Activated CD4-positive, alpha-beta memory T cell treated with anti-CD3 and anti-CD28 coated beads, Interleukin-2, amount 10 ng/mL, durations not matched to agents 7 days and 5 days (primary cell): ENCODE measurements at regions not wholly inside any gene's neighbourhood (a gene's known extent, or its start where the extent isn't known, plus 50 kb on each side); places are given as distances from the start of the nearest gene placed in this dataset.

Experiments
- CTCF ChIA-PET: fragments of 350-600 bp; sonication (Branson Sonifier 250); formaldehyde crosslinking; loops from one replicate; lab custom pipeline; 2021; ENCODE audit warnings: antibody characterized with exemption, inconsistent platforms; lab: Charles Lee
- POLR2A ChIA-PET: fragments of 350-600 bp; sonication (Branson Sonifier 250); formaldehyde crosslinking; loops from one replicate; lab custom pipeline; 2021; ENCODE audit warnings: antibody characterized with exemption; lab: Charles Lee
- DNase-seq: peaks from one replicate; pipeline ENCODE4 v3.0.0-alpha.2; 2020
- H3K27ac Mint-ChIP-seq: one replicate; pipeline ENCODE4 v1.8.0; 2021; ENCODE audit warnings: mild to moderate bottlenecking, mixed read lengths
- H3K27me3 Mint-ChIP-seq: one replicate; pipeline ENCODE4 v1.8.0; 2021; ENCODE audit warnings: mixed read lengths
- H3K36me3 Mint-ChIP-seq: one replicate; pipeline ENCODE4 v1.8.0; 2021; ENCODE audit warnings: low read depth, mixed read lengths
- H3K4me1 Mint-ChIP-seq: one replicate; pipeline ENCODE4 v1.8.0; 2021; ENCODE audit warnings: mixed read lengths
- H3K4me3 Mint-ChIP-seq: one replicate; pipeline ENCODE4 v1.8.0; 2021; ENCODE audit warnings: mild to moderate bottlenecking, mixed read lengths
- H3K9me3 Mint-ChIP-seq: one replicate; pipeline ENCODE4 v1.8.0; 2021; ENCODE audit warnings: mixed read lengths

GRCh38 chr6:150456466-150456865 lies 87.7 kb downstream of the IYD start:
- DNase-seq = no peak
- ChIA-PET CTCF (no interaction called here), POLR2A (no interaction called here)
- no peak overlapping the region for H3K4me3 Mint-ChIP-seq
- no peaks in the 10 kb centered on the region for H3K4me1 Mint-ChIP-seq
- H3K36me3 Mint-ChIP-seq = no peaks in the 10 kb centered on the region
- no peak overlapping the region for H3K27ac Mint-ChIP-seq
- peaks cover 2% of the 10 kb centered on the region for H3K27me3 Mint-ChIP-seq
- no peaks in the 10 kb centered on the region for H3K9me3 Mint-ChIP-seq

- H3K4me1 Mint-ChIP-seq = no peaks in the 10 kb centered on the region
- ChIA-PET POLR2A (no interaction called here), CTCF (no interaction called here)
- peaks cover 2% of the 10 kb centered on the region for H3K27me3 Mint-ChIP-seq
- no peak overlapping the region for H3K4me3 Mint-ChIP-seq
- H3K9me3 Mint-ChIP-seq = no peaks in the 10 kb centered on the region
- H3K36me3 Mint-ChIP-seq = no peaks in the 10 kb centered on the region
- DNase-seq = no peak
- no peak overlapping the region for H3K27ac Mint-ChIP-seq
Observed at GRCh38 chr6:150456902-150457643, 88.3 kb downstream of the IYD start.

- H3K9me3 Mint-ChIP-seq = no peaks in the 10 kb centered on the region
- ChIA-PET CTCF (no interaction called here), POLR2A (no interaction called here)
Observed at GRCh38 chr6:150458579-150458978, 89.8 kb downstream of the IYD start.

GRCh38 chr6:150463852-150464251 lies 95.0 kb downstream of the IYD start:
- POLR2A ChIA-PET = no interaction called here
- H3K9me3 Mint-ChIP-seq = no peaks in the 10 kb centered on the region
- no peaks in the 10 kb centered on the region for H3K4me1 Mint-ChIP-seq
- H3K4me3 Mint-ChIP-seq = no peak overlapping the region
- CTCF ChIA-PET = no interaction called here
- no peak for DNase-seq
- H3K27ac Mint-ChIP-seq = no peak overlapping the region
- H3K27me3 Mint-ChIP-seq = peaks cover 4% of the 10 kb centered on the region
- H3K36me3 Mint-ChIP-seq = no peaks in the 10 kb centered on the region

More at GRCh38 chr6:150458579-150458978, 89.8 kb downstream of the IYD start:
- Mint-ChIP-seq H3K27ac (no peak overlapping the region), H3K4me1 (no peaks in the 10 kb centered on the region), H3K4me3 (no peak overlapping the region), H3K36me3 (no peaks in the 10 kb centered on the region), H3K27me3 (peaks cover 2% of the 10 kb centered on the region)
- no peak for DNase-seq

GRCh38 chr6:150464966-150465365 lies 96.2 kb downstream of the IYD start:
- POLR2A ChIA-PET = no interaction called here
- CTCF ChIA-PET = interaction anchor here (1.2 kb wide), 1 partner anchor 69 kb away, joined by 3 read pairs; no protein-coding TSS in a partner anchor

GRCh38 chr6:150465610-150466009 lies 96.8 kb downstream of the IYD start:
- DNase-seq = no peak
- ChIA-PET POLR2A (no interaction called here), CTCF (interaction anchor here (1.1 kb wide), 1 partner anchor 70 kb away, joined by 3 read pairs; no protein-coding TSS in a partner anchor)
- H3K27me3 Mint-ChIP-seq = peaks cover 4% of the 10 kb centered on the region
- no peak overlapping the region for H3K4me3 Mint-ChIP-seq
- no peaks in the 10 kb centered on the region for H3K9me3 Mint-ChIP-seq
- no peak overlapping the region for H3K27ac Mint-ChIP-seq
- no peaks in the 10 kb centered on the region for H3K4me1 Mint-ChIP-seq
- H3K36me3 Mint-ChIP-seq = no peaks in the 10 kb centered on the region

More at GRCh38 chr6:150464966-150465365, 96.2 kb downstream of the IYD start:
- Mint-ChIP-seq H3K9me3 (no peaks in the 10 kb centered on the region), H3K4me1 (no peaks in the 10 kb centered on the region), H3K27ac (no peak overlapping the region), H3K27me3 (peaks cover 4% of the 10 kb centered on the region), H3K36me3 (no peaks in the 10 kb centered on the region), H3K4me3 (no peak overlapping the region)
- DNase-seq = no peak

- DNase-seq = no peak
Observed at GRCh38 chr6:150466196-150466595, 97.4 kb downstream of the IYD start.

GRCh38 chr6:150470131-150470530 lies 101.3 kb downstream of the IYD start:
- no peak for DNase-seq
- no peak overlapping the region for H3K4me3 Mint-ChIP-seq
- POLR2A ChIA-PET = no interaction called here
- no peaks in the 10 kb centered on the region for H3K9me3 Mint-ChIP-seq
- H3K36me3 Mint-ChIP-seq = no peaks in the 10 kb centered on the region
- peaks cover 8% of the 10 kb centered on the region for H3K27me3 Mint-ChIP-seq
- no peak overlapping the region for H3K27ac Mint-ChIP-seq
- CTCF ChIA-PET = no interaction called here
- H3K4me1 Mint-ChIP-seq = no peaks in the 10 kb centered on the region

More at GRCh38 chr6:150466196-150466595, 97.4 kb downstream of the IYD start:
- Mint-ChIP-seq H3K36me3 (no peaks in the 10 kb centered on the region), H3K4me3 (no peak overlapping the region), H3K27me3 (peaks cover 4% of the 10 kb centered on the region), H3K27ac (no peak overlapping the region), H3K9me3 (no peaks in the 10 kb centered on the region), H3K4me1 (no peaks in the 10 kb centered on the region)
- ChIA-PET CTCF (interaction anchor here (1.1 kb wide), 1 partner anchor 71 kb away, joined by 3 read pairs; no protein-coding TSS in a partner anchor), POLR2A (no interaction called here)

GRCh38 chr6:150470960-150471665 lies 102.3 kb downstream of the IYD start:
- POLR2A ChIA-PET = no interaction called here

GRCh38 chr6:150478656-150479545 lies 110.1 kb downstream of the IYD start:
- ChIA-PET POLR2A (interaction anchor here (2.4 kb wide), 1 partner anchor 12 kb away, joined by 7 read pairs; no protein-coding TSS in a partner anchor), CTCF (no interaction called here)
- no peak for DNase-seq
- H3K27ac Mint-ChIP-seq = no peak overlapping the region
- no peaks in the 10 kb centered on the region for H3K4me1 Mint-ChIP-seq
- H3K36me3 Mint-ChIP-seq = no peaks in the 10 kb centered on the region
- H3K4me3 Mint-ChIP-seq = no peak overlapping the region
- H3K9me3 Mint-ChIP-seq = no peaks in the 10 kb centered on the region
- H3K27me3 Mint-ChIP-seq = peaks cover 18% of the 10 kb centered on the region

More at GRCh38 chr6:150470960-150471665, 102.3 kb downstream of the IYD start:
- Mint-ChIP-seq H3K9me3 (no peaks in the 10 kb centered on the region), H3K27me3 (peaks cover 6% of the 10 kb centered on the region), H3K27ac (no peak overlapping the region), H3K36me3 (no peaks in the 10 kb centered on the region), H3K4me1 (no peaks in the 10 kb centered on the region), H3K4me3 (no peak overlapping the region)
- DNase-seq = no peak
- CTCF ChIA-PET = no interaction called here

GRCh38 chr6:150482883-150483409 lies 114.1 kb downstream of the IYD start:
- Mint-ChIP-seq H3K9me3 (no peaks in the 10 kb centered on the region), H3K27ac (no peak overlapping the region), H3K27me3 (peaks cover 8% of the 10 kb centered on the region), H3K4me1 (no peaks in the 10 kb centered on the region), H3K4me3 (no peak overlapping the region), H3K36me3 (no peaks in the 10 kb centered on the region)
- CTCF ChIA-PET = no interaction called here
- DNase-seq = no peak
- POLR2A ChIA-PET = no interaction called here

- no peaks in the 10 kb centered on the region for H3K4me1 Mint-ChIP-seq
- no peaks in the 10 kb centered on the region for H3K36me3 Mint-ChIP-seq
- DNase-seq = no peak
- no peaks in the 10 kb centered on the region for H3K9me3 Mint-ChIP-seq
- CTCF ChIA-PET = no interaction called here
- no peak overlapping the region for H3K27ac Mint-ChIP-seq
- H3K27me3 Mint-ChIP-seq = peaks cover 5% of the 10 kb centered on the region
- POLR2A ChIA-PET = no interaction called here
- no peak overlapping the region for H3K4me3 Mint-ChIP-seq
Observed at GRCh38 chr6:150485161-150485958, 114.3 kb upstream of the PLEKHG1 start.
